OCI-LY1 (cell line): ENCODE measurements at regions not wholly inside any gene's neighbourhood (a gene's known extent, or its start where the extent isn't known, plus 50 kb on each side); places are given as distances from the start of the nearest gene placed in this dataset.

ENCODE experiments used
- H2AFZ ChIP-seq: fragments of 200-600 bp; sonication (generic), shearing (Covaris generic); 2 replicates; pipeline ENCODE4 v1.6.0; 2014; ENCODE audit warnings: antibody characterized with exemption, mild to moderate bottlenecking, low read length
- H3F3A ChIP-seq: fragments of 200-600 bp; sonication (generic), shearing (Covaris generic); 2 replicates; pipeline ENCODE4 v1.6.0; 2014; ENCODE audit warnings: mild to moderate bottlenecking, antibody characterized with exemption, low read length, moderate library complexity; ENCODE audit not compliant: insufficient read depth
- H3K27ac ChIP-seq: fragments of 200-600 bp; sonication (generic); 2 replicates; pipeline ENCODE4 v1.5.1; 2014; ENCODE audit warnings: low read length, mixed run types, mild to moderate bottlenecking, low read depth; ENCODE audit not compliant: poor library complexity, severe bottlenecking
- H3K27me3 ChIP-seq: fragments of 200-600 bp; sonication (generic); 2 replicates; pipeline ENCODE4 v1.6.0; 2014; ENCODE audit warnings: antibody characterized with exemption, mild to moderate bottlenecking, low read length, moderate library complexity; ENCODE audit not compliant: insufficient read depth
- H3K36me3 ChIP-seq: fragments of 200-600 bp; sonication (generic); 2 replicates; pipeline ENCODE4 v1.6.1; 2014; ENCODE audit warnings: mild to moderate bottlenecking, antibody characterized with exemption, low read length, moderate library complexity, mixed read lengths; ENCODE audit not compliant: insufficient read depth
- H3K4me1 ChIP-seq: fragments of 200-600 bp; sonication (generic); 2 replicates; pipeline ENCODE4 v1.5.1; 2014; ENCODE audit warnings: mild to moderate bottlenecking, low read length, moderate library complexity; ENCODE audit not compliant: insufficient read depth, severe bottlenecking
- H3K4me2 ChIP-seq: fragments of 200-600 bp; sonication (generic), shearing (Covaris generic); 2 replicates; pipeline ENCODE4 v1.6.1; 2014; ENCODE audit warnings: low read length
- H3K4me3 ChIP-seq: fragments of 200-600 bp; sonication (generic); 2 replicates; pipeline ENCODE4 v1.5.1; 2014; ENCODE audit warnings: low read length, low read depth, mild to moderate bottlenecking, mixed read lengths; ENCODE audit not compliant: poor library complexity, severe bottlenecking
- H3K79me2 ChIP-seq: fragments of 200-600 bp; shearing (Covaris generic); 2 replicates; pipeline ENCODE4 v1.6.1; 2016; ENCODE audit warnings: mixed run types, low read length, mixed read lengths; ENCODE audit not compliant: insufficient read depth
- H3K9ac ChIP-seq: fragments of 200-600 bp; sonication (generic), shearing (Covaris generic); 2 replicates; pipeline ENCODE4 v1.6.1; 2014; ENCODE audit warnings: mild to moderate bottlenecking, low read length, mixed read lengths
- H3K9me2 ChIP-seq: fragments of 200-600 bp; sonication (generic), shearing (Covaris generic); 2 replicates; pipeline ENCODE4 v1.6.1; 2014; ENCODE audit warnings: low read depth, mild to moderate bottlenecking, low read length, mixed read lengths
- H3K9me3 ChIP-seq: fragments of 200-600 bp; shearing (Covaris generic); 2 replicates; pipeline ENCODE4 v1.6.1; 2014; ENCODE audit warnings: low read length, mixed read lengths
- H4K20me1 ChIP-seq: fragments of 200-600 bp; sonication (generic), shearing (Covaris generic); 2 replicates; pipeline ENCODE4 v1.6.0; 2016; ENCODE audit warnings: mild to moderate bottlenecking, low read length; ENCODE audit not compliant: insufficient read depth
- CTCF ChIP-seq: fragments of 200-600 bp; sonication (generic), shearing (Covaris generic); IDR thresholded peaks from 2 replicates; pipeline ENCODE4 v1.5.1; 2017; ENCODE audit warnings: mild to moderate bottlenecking, antibody characterized with exemption, low read length, moderate library complexity, mixed read lengths
- EZH2 ChIP-seq: fragments of 200-600 bp; sonication (generic), shearing (Covaris generic); IDR thresholded peaks from 2 replicates; pipeline ENCODE4 v1.8.0; 2017; ENCODE audit warnings: borderline replicate concordance, mixed run types, mild to moderate bottlenecking, antibody characterized with exemption, low read length, moderate library complexity, mixed read lengths

- H3K9me2 ChIP-seq: no peaks in the 10 kb centered on the region
- no peaks in the 10 kb centered on the region for H3F3A ChIP-seq
- H3K4me3 ChIP-seq: no peak overlapping the region
- no peak for TF ChIP-seq EZH2
- TF ChIP-seq CTCF: no peak
- no peak overlapping the region for H3K9ac ChIP-seq
- no peaks in the 10 kb centered on the region for H3K36me3 ChIP-seq
- no peaks in the 10 kb centered on the region for H3K4me1 ChIP-seq
- no peak overlapping the region for H2AFZ ChIP-seq
- H3K79me2 ChIP-seq: no peaks in the 10 kb centered on the region
- no peak overlapping the region for H3K27ac ChIP-seq
- no peaks in the 10 kb centered on the region for H4K20me1 ChIP-seq
- no peaks in the 10 kb centered on the region for H3K9me3 ChIP-seq
- H3K4me2 ChIP-seq: no peak overlapping the region
- no peaks in the 10 kb centered on the region for H3K27me3 ChIP-seq
Observed at GRCh38 chr14:56023661-56024081, 94.5 kb upstream of the PELI2 start.

- no peaks in the 10 kb centered on the region for H3K79me2 ChIP-seq
- no peaks in the 10 kb centered on the region for H3K9me2 ChIP-seq
- no peak overlapping the region for H3K4me3 ChIP-seq
- no peaks in the 10 kb centered on the region for H3K9me3 ChIP-seq
- H3K4me1 ChIP-seq: no peaks in the 10 kb centered on the region
- no peak overlapping the region for H3K27ac ChIP-seq
- no peak for TF ChIP-seq CTCF
- no peak for TF ChIP-seq EZH2
- H3K4me2 ChIP-seq: no peak overlapping the region
- H2AFZ ChIP-seq: no peak overlapping the region
- H3K36me3 ChIP-seq: no peaks in the 10 kb centered on the region
- no peak overlapping the region for H3K9ac ChIP-seq
- no peaks in the 10 kb centered on the region for H3F3A ChIP-seq
- no peaks in the 10 kb centered on the region for H4K20me1 ChIP-seq
- no peaks in the 10 kb centered on the region for H3K27me3 ChIP-seq
Observed at GRCh38 chr14:56025191-56025590, 93.0 kb upstream of the PELI2 start.

GRCh38 chr14:56026506-56026905 lies 91.7 kb upstream of the PELI2 start:
- H3K4me1 ChIP-seq: no peaks in the 10 kb centered on the region
- H3K4me2 ChIP-seq: no peak overlapping the region
- H3K9me3 ChIP-seq: no peaks in the 10 kb centered on the region
- H3K9ac ChIP-seq: no peak overlapping the region
- H4K20me1 ChIP-seq: no peaks in the 10 kb centered on the region
- H3K79me2 ChIP-seq: no peaks in the 10 kb centered on the region
- no peak overlapping the region for H3K4me3 ChIP-seq
- H2AFZ ChIP-seq: no peak overlapping the region
- H3K27ac ChIP-seq: no peak overlapping the region
- H3K9me2 ChIP-seq: no peaks in the 10 kb centered on the region
- no peaks in the 10 kb centered on the region for H3K27me3 ChIP-seq
- H3K36me3 ChIP-seq: no peaks in the 10 kb centered on the region
- H3F3A ChIP-seq: no peaks in the 10 kb centered on the region
- TF ChIP-seq EZH2 (no peak), CTCF (no peak)
